ENCODE measurements at regions not wholly inside any gene's neighbourhood (a gene's known extent, or its start where the extent isn't known, plus 50 kb on each side); places are given as distances from the start of the nearest gene placed in this dataset.

GRCh38 chr18:70494524-70494923, 205.7 kb downstream of the SOCS6 start:
- Histone ChIP-seq H3K9me3 (ENCODE audit: control insufficient read depth, insufficient read depth, low read length) (no peaks in the 10 kb centered on the region), H3K27me3 (ENCODE audit: control insufficient read depth, insufficient read depth, low read length) (no peaks in the 10 kb centered on the region), H3K4me3 (ENCODE audit: low read depth, low read length) (no peak overlapping the region), H3K36me3 (ENCODE audit: control insufficient read depth, insufficient read depth, low read length) (no peaks in the 10 kb centered on the region), H3K9ac (ENCODE audit: low read depth, low read length) (no peak overlapping the region), H3K4me1 (ENCODE audit: control insufficient read depth, insufficient read depth, low read length) (peaks cover 3% of the 10 kb centered on the region)

GRCh38 chr18:70493461-70493860, 204.6 kb downstream of the SOCS6 start:
- Histone ChIP-seq H3K36me3 (ENCODE audit: control insufficient read depth, insufficient read depth, low read length) (no peaks in the 10 kb centered on the region), H3K4me1 (ENCODE audit: control insufficient read depth, insufficient read depth, low read length) (no peaks in the 10 kb centered on the region), H3K9ac (ENCODE audit: low read depth, low read length) (no peak overlapping the region), H3K4me3 (ENCODE audit: low read depth, low read length) (no peak overlapping the region), H3K27me3 (ENCODE audit: control insufficient read depth, insufficient read depth, low read length) (no peaks in the 10 kb centered on the region), H3K9me3 (ENCODE audit: control insufficient read depth, insufficient read depth, low read length) (no peaks in the 10 kb centered on the region)

GRCh38 chr18:70491734-70492348, 203.0 kb downstream of the SOCS6 start:
- no peaks in the 10 kb centered on the region for H3K36me3 ChIP-seq (ENCODE audit: control insufficient read depth, insufficient read depth, low read length)
- H3K9me3 ChIP-seq (ENCODE audit: control insufficient read depth, insufficient read depth, low read length): no peaks in the 10 kb centered on the region
- no peak overlapping the region for H3K9ac ChIP-seq (ENCODE audit: low read depth, low read length)
- H3K4me1 ChIP-seq (ENCODE audit: control insufficient read depth, insufficient read depth, low read length): no peaks in the 10 kb centered on the region
- H3K27me3 ChIP-seq (ENCODE audit: control insufficient read depth, insufficient read depth, low read length): no peaks in the 10 kb centered on the region
- no peak overlapping the region for H3K4me3 ChIP-seq (ENCODE audit: low read depth, low read length)

- H3K4me3 ChIP-seq (ENCODE audit: low read depth, low read length): no peak overlapping the region
- no peaks in the 10 kb centered on the region for H3K36me3 ChIP-seq (ENCODE audit: control insufficient read depth, insufficient read depth, low read length)
- H3K4me1 ChIP-seq (ENCODE audit: control insufficient read depth, insufficient read depth, low read length): no peaks in the 10 kb centered on the region
- no peak overlapping the region for H3K9ac ChIP-seq (ENCODE audit: low read depth, low read length)
- no peaks in the 10 kb centered on the region for H3K9me3 ChIP-seq (ENCODE audit: control insufficient read depth, insufficient read depth, low read length)
- no peaks in the 10 kb centered on the region for H3K27me3 ChIP-seq (ENCODE audit: control insufficient read depth, insufficient read depth, low read length)
Measured at GRCh38 chr18:70489986-70490933, 201.4 kb downstream of the SOCS6 start.

- Histone ChIP-seq H3K27me3 (ENCODE audit: control insufficient read depth, insufficient read depth, low read length) (no peaks in the 10 kb centered on the region), H3K9me3 (ENCODE audit: control insufficient read depth, insufficient read depth, low read length) (no peaks in the 10 kb centered on the region), H3K4me1 (ENCODE audit: control insufficient read depth, insufficient read depth, low read length) (no peaks in the 10 kb centered on the region), H3K4me3 (ENCODE audit: low read depth, low read length) (no peak overlapping the region), H3K9ac (ENCODE audit: low read depth, low read length) (no peak overlapping the region), H3K36me3 (ENCODE audit: control insufficient read depth, insufficient read depth, low read length) (no peaks in the 10 kb centered on the region)
Measured at GRCh38 chr18:70489571-70489970, 200.7 kb downstream of the SOCS6 start.

- H3K4me3 ChIP-seq (ENCODE audit: low read depth, low read length): no peak overlapping the region
Measured at GRCh38 chr18:70469916-70470315, 181.1 kb downstream of the SOCS6 start.

GRCh38 chr18:70468861-70469547, 180.2 kb downstream of the SOCS6 start:
- Histone ChIP-seq H3K27me3 (ENCODE audit: control insufficient read depth, insufficient read depth, low read length) (no peaks in the 10 kb centered on the region), H3K4me3 (ENCODE audit: low read depth, low read length) (no peak overlapping the region), H3K4me1 (ENCODE audit: control insufficient read depth, insufficient read depth, low read length) (no peaks in the 10 kb centered on the region), H3K9ac (ENCODE audit: low read depth, low read length) (no peak overlapping the region), H3K36me3 (ENCODE audit: control insufficient read depth, insufficient read depth, low read length) (no peaks in the 10 kb centered on the region), H3K9me3 (ENCODE audit: control insufficient read depth, insufficient read depth, low read length) (no peaks in the 10 kb centered on the region)

More at GRCh38 chr18:70469916-70470315, 181.1 kb downstream of the SOCS6 start:
- no peaks in the 10 kb centered on the region for H3K27me3 ChIP-seq (ENCODE audit: control insufficient read depth, insufficient read depth, low read length)
- no peaks in the 10 kb centered on the region for H3K36me3 ChIP-seq (ENCODE audit: control insufficient read depth, insufficient read depth, low read length)
- no peaks in the 10 kb centered on the region for H3K9me3 ChIP-seq (ENCODE audit: control insufficient read depth, insufficient read depth, low read length)
- no peaks in the 10 kb centered on the region for H3K4me1 ChIP-seq (ENCODE audit: control insufficient read depth, insufficient read depth, low read length)
- no peak overlapping the region for H3K9ac ChIP-seq (ENCODE audit: low read depth, low read length)

- Histone ChIP-seq H3K27me3 (ENCODE audit: control insufficient read depth, insufficient read depth, low read length) (no peaks in the 10 kb centered on the region), H3K9ac (ENCODE audit: low read depth, low read length) (no peak overlapping the region), H3K4me3 (ENCODE audit: low read depth, low read length) (peak overlapping the region; percentile 43), H3K4me1 (ENCODE audit: control insufficient read depth, insufficient read depth, low read length) (no peaks in the 10 kb centered on the region), H3K36me3 (ENCODE audit: control insufficient read depth, insufficient read depth, low read length) (no peaks in the 10 kb centered on the region), H3K9me3 (ENCODE audit: control insufficient read depth, insufficient read depth, low read length) (no peaks in the 10 kb centered on the region)
Measured at GRCh38 chr18:70464343-70465114, 175.7 kb downstream of the SOCS6 start.

GRCh38 chr18:70463085-70463484, 174.2 kb downstream of the SOCS6 start:
- no peak overlapping the region for H3K9ac ChIP-seq (ENCODE audit: low read depth, low read length)
- H3K4me3 ChIP-seq (ENCODE audit: low read depth, low read length): no peak overlapping the region
- no peaks in the 10 kb centered on the region for H3K9me3 ChIP-seq (ENCODE audit: control insufficient read depth, insufficient read depth, low read length)
- H3K4me1 ChIP-seq (ENCODE audit: control insufficient read depth, insufficient read depth, low read length): no peaks in the 10 kb centered on the region
- H3K36me3 ChIP-seq (ENCODE audit: control insufficient read depth, insufficient read depth, low read length): no peaks in the 10 kb centered on the region
- no peaks in the 10 kb centered on the region for H3K27me3 ChIP-seq (ENCODE audit: control insufficient read depth, insufficient read depth, low read length)

GRCh38 chr18:70462078-70462439, 173.2 kb downstream of the SOCS6 start:
- Histone ChIP-seq H3K36me3 (ENCODE audit: control insufficient read depth, insufficient read depth, low read length) (no peaks in the 10 kb centered on the region), H3K4me3 (ENCODE audit: low read depth, low read length) (no peak overlapping the region), H3K27me3 (ENCODE audit: control insufficient read depth, insufficient read depth, low read length) (no peaks in the 10 kb centered on the region), H3K9me3 (ENCODE audit: control insufficient read depth, insufficient read depth, low read length) (no peaks in the 10 kb centered on the region), H3K9ac (ENCODE audit: low read depth, low read length) (no peak overlapping the region), H3K4me1 (ENCODE audit: control insufficient read depth, insufficient read depth, low read length) (no peaks in the 10 kb centered on the region)

GRCh38 chr18:70461323-70462077, 172.7 kb downstream of the SOCS6 start:
- Histone ChIP-seq H3K4me3 (ENCODE audit: low read depth, low read length) (no peak overlapping the region), H3K36me3 (ENCODE audit: control insufficient read depth, insufficient read depth, low read length) (no peaks in the 10 kb centered on the region), H3K9ac (ENCODE audit: low read depth, low read length) (no peak overlapping the region)

More at GRCh38 chr18:70461323-70462077, 172.7 kb downstream of the SOCS6 start:
- Histone ChIP-seq H3K27me3 (ENCODE audit: control insufficient read depth, insufficient read depth, low read length) (no peaks in the 10 kb centered on the region), H3K9me3 (ENCODE audit: control insufficient read depth, insufficient read depth, low read length) (no peaks in the 10 kb centered on the region), H3K4me1 (ENCODE audit: control insufficient read depth, insufficient read depth, low read length) (no peaks in the 10 kb centered on the region)
